ENCODE measurements at regions not wholly inside any gene's neighbourhood (a gene's known extent, or its start where the extent isn't known, plus 50 kb on each side); places are given as distances from the start of the nearest gene placed in this dataset.
"Not testable (repeated sequence)": the region's sequence is repeated elsewhere in the genome, so short reads cannot be mapped to it uniquely, and the experiment has no call there.

GRCh38 chrX:555725-556666 is 74.6 kb upstream of the SHOX start:
- DNase-seq (ENCODE audit: low spot score), result no peak

- DNase-seq (ENCODE audit: low spot score), result not testable (repeated sequence)
Observed at GRCh38 chrX:557601-558000, 73.0 kb upstream of the SHOX start.

- not testable (repeated sequence) for DNase-seq (ENCODE audit: low spot score)
Observed at GRCh38 chrX:559282-559681, 71.3 kb upstream of the SHOX start.

- DNase-seq (ENCODE audit: low spot score), result no peak
Observed at GRCh38 chrX:567891-568290, 62.7 kb upstream of the SHOX start.

GRCh38 chrX:568311-568710 is 62.3 kb upstream of the SHOX start:
- DNase-seq (ENCODE audit: low spot score), result no peak

GRCh38 chrX:572538-573124 is 58.0 kb upstream of the SHOX start:
- DNase-seq (ENCODE audit: low spot score), result no peak

GRCh38 chrX:574251-574650 is 56.3 kb upstream of the SHOX start:
- DNase-seq (ENCODE audit: low spot score), result no peak

GRCh38 chrX:574830-575229 is 55.8 kb upstream of the SHOX start:
- no peak for DNase-seq (ENCODE audit: low spot score)

GRCh38 chrX:576904-577560 is 53.6 kb upstream of the SHOX start:
- DNase-seq (ENCODE audit: low spot score), result no peak

- DNase-seq (ENCODE audit: low spot score), result no peak
Observed at GRCh38 chrX:578531-578930, 52.1 kb upstream of the SHOX start.

GRCh38 chrX:580030-580429 is 50.6 kb upstream of the SHOX start:
- no peak for DNase-seq (ENCODE audit: low spot score)

Measured in iPS-NIHi11 (cell line).